Heart left ventricle (tissue), 16 donors: ENCODE measurements at regions not wholly inside any gene's neighbourhood (a gene's known extent, or its start where the extent isn't known, plus 50 kb on each side); places are given as distances from the start of the nearest gene placed in this dataset.

ENCODE experiments used
- ATAC-seq, 4 donors: fragments of 200-7000 bp; cut with Tn5 transposase; one replicate each; pipeline ENCODE4 v1.9.1; 2020 to 2022; ENCODE audit warnings: moderate library complexity in 4 of 4, mild to moderate bottlenecking in 3 of 4, moderate number of reproducible peaks in 1 of 4
- DNase-seq, 5 donors: peaks; one replicate each; pipeline ENCODE4 v3.0.0-alpha.2; 2020
- H3K27ac ChIP-seq, 12 donors: fragments of 200-600 bp; sonication (generic) in 4 of 12; one replicate each; pipeline versions ENCODE4 v1.5.0 to v1.8.0; 2016 to 2022; ENCODE audit warnings: mild to moderate bottlenecking in 2 of 12
- H3K27me3 ChIP-seq, 9 donors: fragments of 200-600 bp; sonication (generic) in 2 of 9; one replicate each; pipeline versions ENCODE4 v1.5.1 to v1.8.0; 2016 to 2022; ENCODE audit warnings: mild to moderate bottlenecking in 3 of 9
- H3K36me3 ChIP-seq, 9 donors: fragments of 200-600 bp; sonication (generic) in 2 of 9; one replicate each; pipeline versions ENCODE4 v1.5.0 to v1.8.0; 2018 to 2022; ENCODE audit warnings: mild to moderate bottlenecking in 2 of 9
- H3K4me1 ChIP-seq, 12 donors: fragments of 200-600 bp; sonication (generic) in 4 of 12; one replicate each; pipeline versions ENCODE4 v1.5.0 to v1.8.0; 2016 to 2022; ENCODE audit warnings: mild to moderate bottlenecking in 3 of 12
- H3K4me3 ChIP-seq, 12 donors: fragments of 200-600 bp; sonication (generic) in 4 of 12; one replicate each; pipeline versions ENCODE4 v1.5.0 to v1.8.0; 2017 to 2022; ENCODE audit warnings: mild to moderate bottlenecking in 9 of 12, moderate library complexity in 4 of 12
- H3K9me3 ChIP-seq, 12 donors: fragments of 200-600 bp; sonication (generic) in 4 of 12; one replicate each; pipeline versions ENCODE4 v1.5.0 to v1.8.0; 2016 to 2022; ENCODE audit warnings: mild to moderate bottlenecking in 1 of 12
- POLR2A ChIP-seq, 2 donors: fragments of 450-650 bp; IDR thresholded peaks; one replicate each; pipeline ENCODE4 v1.6.1; 2017; ENCODE audit warnings: antibody characterized with exemption in 2 of 2, mild to moderate bottlenecking in 2 of 2, moderate library complexity in 2 of 2
- WGBS, 4 donors: extraction: QIAGEN DNeasy Blood & Tissue Kit in 2 of 4; methylation state at CpG; one replicate each; pipeline versions ENCODE4 v1.1.5 to v1.1.7; 2013 to 2018; 5-methylcytosine and 5-hydroxymethylcytosine counted together
- intact Hi-C, 10 donors: fragments of 100-400 bp; cut with DNase I; formaldehyde crosslinking; loops; one replicate each; pipeline versions ENCODE4 v1.11.1 to v1.14.2; 2022
- TF ChIP-seq, protein P1 (sequence below), 12 donors: fragments of 200-600 bp; sonication (generic) in 4 of 12; IDR thresholded peaks; one replicate each; pipeline versions ENCODE4 v1.5.0 to v1.8.0; 2018 to 2022; ENCODE audit warnings: antibody characterized with exemption in 12 of 12, mild to moderate bottlenecking in 5 of 12
- donor health status: ischemic (EF 13 %, LVEDD 7.1; RV severe dilation, severe dysfunction).
- donor health status: healthy with polysubstance abuse.
- donor health status: DM: no; HTN: yes; CAD: no.
- donor health status: DM: no; HTN: no; CAD: no.
- donor health status: ischemic (EF 25% LVEDD 6.9; RV normal size, moderate dysfunction).
- donor health status: ischemic (EF 25% LVEDD 5.7; RV mildly dilated, moderate dysfunction).
- donor health status: healthy.
- donor health status: DM: yes; HTN: yes; CAD: no.
- donor health status: ischemic (EF 35%, LVEDD 5.7; RV mildly dilated, moderate dysfunction).
- donor health status: nonischemic (EF 11% LVEDD 7.7; RV severe dilation, severe dysfunction).
- donor health status: DM: yes; HTN: yes; CAD: no.
- donor health status: PGD.
- donor health status: ischemic (EF 29% LVEDD 5.4; RV normal size, mild dysfunction).
- donor health status: nonischemic (EF 23%, LVEDD 6.1; RV moderate dilation, normal function).

DNA sequence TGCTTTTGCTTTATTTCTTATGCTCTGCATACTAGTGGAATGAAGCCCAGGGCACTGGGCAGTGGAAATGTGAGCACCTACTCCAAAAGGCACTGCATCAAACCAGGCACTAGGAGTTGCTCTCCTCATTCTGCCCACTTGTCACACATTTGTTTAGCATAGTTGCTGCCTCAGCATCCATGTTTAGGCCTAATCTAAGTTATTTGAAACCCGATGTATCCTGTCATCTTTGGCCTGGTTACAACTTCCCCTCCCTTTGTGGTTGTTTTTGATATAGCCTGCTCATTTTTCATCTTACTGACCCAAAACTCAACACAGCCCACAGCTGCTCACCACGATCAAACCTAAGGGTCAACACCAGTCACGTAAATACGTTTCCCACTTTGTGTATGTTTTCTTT lies 82.2 kb upstream of the SELENOK start:
- ATAC-seq: no peak
- 60 to 79% (median 67%) methylated on average over 4 of the region's 4 CpGs for WGBS, 4 donors
- H3K9me3 ChIP-seq: peaks cover 0 to 25% (median 6%) of the 10 kb centered on the region in 12 donors
- intact Hi-C loops: no loop called here
- H3K4me1 ChIP-seq: no peaks in the 10 kb centered on the region
- no peaks in the 10 kb centered on the region for H3K36me3 ChIP-seq
- no peak overlapping the region for H3K27ac ChIP-seq
- H3K4me3 ChIP-seq: no peak overlapping the region
- peaks cover 0 to 7% (median 0%) of the 10 kb centered on the region in 9 donors for H3K27me3 ChIP-seq
- DNase-seq: no peak
- TF ChIP-seq, protein P1, sequence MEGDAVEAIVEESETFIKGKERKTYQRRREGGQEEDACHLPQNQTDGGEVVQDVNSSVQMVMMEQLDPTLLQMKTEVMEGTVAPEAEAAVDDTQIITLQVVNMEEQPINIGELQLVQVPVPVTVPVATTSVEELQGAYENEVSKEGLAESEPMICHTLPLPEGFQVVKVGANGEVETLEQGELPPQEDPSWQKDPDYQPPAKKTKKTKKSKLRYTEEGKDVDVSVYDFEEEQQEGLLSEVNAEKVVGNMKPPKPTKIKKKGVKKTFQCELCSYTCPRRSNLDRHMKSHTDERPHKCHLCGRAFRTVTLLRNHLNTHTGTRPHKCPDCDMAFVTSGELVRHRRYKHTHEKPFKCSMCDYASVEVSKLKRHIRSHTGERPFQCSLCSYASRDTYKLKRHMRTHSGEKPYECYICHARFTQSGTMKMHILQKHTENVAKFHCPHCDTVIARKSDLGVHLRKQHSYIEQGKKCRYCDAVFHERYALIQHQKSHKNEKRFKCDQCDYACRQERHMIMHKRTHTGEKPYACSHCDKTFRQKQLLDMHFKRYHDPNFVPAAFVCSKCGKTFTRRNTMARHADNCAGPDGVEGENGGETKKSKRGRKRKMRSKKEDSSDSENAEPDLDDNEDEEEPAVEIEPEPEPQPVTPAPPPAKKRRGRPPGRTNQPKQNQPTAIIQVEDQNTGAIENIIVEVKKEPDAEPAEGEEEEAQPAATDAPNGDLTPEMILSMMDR (IDR thresholded peaks at IDR 0.05): no peak

DNA sequence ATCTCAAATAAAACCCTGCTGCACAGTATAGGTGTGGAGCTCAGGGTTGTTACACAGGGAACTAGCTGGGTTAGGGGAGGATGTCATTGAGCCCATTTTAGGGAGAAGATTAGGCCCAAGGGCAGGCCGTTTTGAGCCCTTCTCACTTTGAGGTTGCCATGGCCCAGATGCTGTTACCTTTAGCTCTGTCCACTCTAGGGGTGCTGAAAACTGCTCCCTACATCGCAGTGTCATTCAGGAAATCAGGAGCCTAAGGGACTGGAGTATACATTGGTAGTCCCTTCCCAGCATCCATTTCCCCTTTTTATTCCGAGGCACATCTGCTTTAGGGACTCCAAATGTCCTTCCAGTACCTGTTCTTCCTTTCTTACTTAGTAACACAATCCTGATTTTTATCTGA lies 79.0 kb upstream of the SELENOK start:
- no peaks in the 10 kb centered on the region for H3K36me3 ChIP-seq
- DNase-seq (no peak), ATAC-seq (peak in 1 of 4 donors; percentile 34)
- TF ChIP-seq, protein P1 (IDR thresholded peaks at IDR 0.05): no peak
- TF ChIP-seq POLR2A (IDR thresholded peaks at IDR 0.05): no peak
- 25 to 37% (median 34%) methylated on average over 3 of the region's 3 CpGs for WGBS, 4 donors
- H3K4me1 ChIP-seq: no peaks in the 10 kb centered on the region
- peaks cover 0 to 34% (median 10%) of the 10 kb centered on the region in 12 donors for H3K9me3 ChIP-seq
- H3K27me3 ChIP-seq: no peaks in the 10 kb centered on the region
- H3K27ac ChIP-seq: no peak overlapping the region
- no peak overlapping the region for H3K4me3 ChIP-seq
- intact Hi-C loops: no loop called here

DNA sequence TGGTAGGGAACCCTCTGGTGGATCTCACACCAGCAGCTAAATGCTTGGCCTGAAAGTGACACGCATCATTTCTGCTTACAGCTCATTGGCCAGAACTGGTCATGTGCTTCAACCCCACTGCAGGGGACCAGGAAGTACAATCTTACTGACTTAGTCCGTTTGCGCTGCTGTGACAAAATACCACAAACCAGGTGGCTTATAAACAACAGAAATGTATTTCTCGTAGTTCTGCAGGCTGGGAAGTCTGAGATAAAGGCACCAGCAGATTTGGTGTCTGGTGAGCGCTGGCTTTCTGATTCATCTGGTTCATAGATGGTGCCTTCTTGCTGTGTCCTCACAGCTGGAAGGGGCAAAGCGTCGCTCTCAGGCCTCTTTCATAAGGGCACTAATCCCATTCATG lies 77.4 kb upstream of the SELENOK start:
- peaks cover 0 to 29% (median 8%) of the 10 kb centered on the region in 12 donors for H3K9me3 ChIP-seq
- no peak for DNase-seq
- intact Hi-C loops: no loop called here
- TF ChIP-seq, protein P1 (IDR thresholded peaks at IDR 0.05): no peak
- TF ChIP-seq POLR2A (IDR thresholded peaks at IDR 0.05): no peak
- no peak overlapping the region for H3K27ac ChIP-seq
- no peaks in the 10 kb centered on the region for H3K4me1 ChIP-seq
- no peak overlapping the region for H3K4me3 ChIP-seq
- ATAC-seq: no peak
- WGBS, 4 donors: 80 to 86% (median 83%) methylated on average over 7 of the region's 7 CpGs
- H3K36me3 ChIP-seq: no peaks in the 10 kb centered on the region
- no peaks in the 10 kb centered on the region for H3K27me3 ChIP-seq

DNA sequence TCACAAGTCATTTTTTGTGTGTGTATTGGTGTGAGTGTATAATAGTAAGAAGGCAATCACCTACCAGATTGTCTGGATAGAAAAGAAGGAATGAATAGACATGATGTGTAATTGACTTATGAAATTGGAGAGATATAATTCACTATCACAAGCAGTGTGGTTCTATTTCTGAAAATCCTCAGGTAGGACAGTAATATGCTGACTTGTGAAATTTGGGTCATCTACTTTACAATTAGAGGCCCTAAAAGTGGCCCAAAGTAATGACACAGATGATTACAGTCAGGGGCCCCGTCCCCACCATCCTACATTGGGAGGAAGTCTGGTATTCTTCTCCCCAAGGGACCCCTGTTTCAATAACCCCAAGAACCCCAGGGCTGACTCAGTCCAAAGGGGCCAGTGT lies 73.6 kb upstream of the SELENOK start:
- H3K27me3 ChIP-seq: no peaks in the 10 kb centered on the region

More for the DNA sequence above, 73.6 kb upstream of the SELENOK start:
- intact Hi-C loops: no loop called here
- DNase-seq: no peak
- Histone ChIP-seq H3K4me1 (no peaks in the 10 kb centered on the region), H3K9me3 (peaks cover 0 to 26% (median 5%) of the 10 kb centered on the region in 12 donors), H3K36me3 (no peaks in the 10 kb centered on the region), H3K27ac (no peak overlapping the region), H3K4me3 (no peak overlapping the region)
- ATAC-seq: no peak
- TF ChIP-seq, protein P1 (IDR thresholded peaks at IDR 0.05): no peak
- no peak for TF ChIP-seq POLR2A (IDR thresholded peaks at IDR 0.05)
- WGBS, 4 donors: 51 to 81% (median 64%) methylated on average over 1 of the region's 1 CpG
